OCI-LY1 (cell line): ENCODE measurements at regions not wholly inside any gene's neighbourhood (a gene's known extent, or its start where the extent isn't known, plus 50 kb on each side); places are given as distances from the start of the nearest gene placed in this dataset.

Experiments used
- H2AFZ ChIP-seq: fragments of 200-600 bp; sonication (generic), shearing (Covaris generic); 2 replicates; pipeline ENCODE4 v1.6.0; 2014; ENCODE audit warnings: antibody characterized with exemption, mild to moderate bottlenecking, low read length
- H3F3A ChIP-seq: fragments of 200-600 bp; sonication (generic), shearing (Covaris generic); 2 replicates; pipeline ENCODE4 v1.6.0; 2014; ENCODE audit warnings: mild to moderate bottlenecking, antibody characterized with exemption, low read length, moderate library complexity; ENCODE audit not compliant: insufficient read depth
- H3K27ac ChIP-seq: fragments of 200-600 bp; sonication (generic); 2 replicates; pipeline ENCODE4 v1.5.1; 2014; ENCODE audit warnings: low read length, mixed run types, mild to moderate bottlenecking, low read depth; ENCODE audit not compliant: poor library complexity, severe bottlenecking
- H3K27me3 ChIP-seq: fragments of 200-600 bp; sonication (generic); 2 replicates; pipeline ENCODE4 v1.6.0; 2014; ENCODE audit warnings: antibody characterized with exemption, mild to moderate bottlenecking, low read length, moderate library complexity; ENCODE audit not compliant: insufficient read depth
- H3K36me3 ChIP-seq: fragments of 200-600 bp; sonication (generic); 2 replicates; pipeline ENCODE4 v1.6.1; 2014; ENCODE audit warnings: mild to moderate bottlenecking, antibody characterized with exemption, low read length, moderate library complexity, mixed read lengths; ENCODE audit not compliant: insufficient read depth
- H3K4me1 ChIP-seq: fragments of 200-600 bp; sonication (generic); 2 replicates; pipeline ENCODE4 v1.5.1; 2014; ENCODE audit warnings: mild to moderate bottlenecking, low read length, moderate library complexity; ENCODE audit not compliant: insufficient read depth, severe bottlenecking
- H3K4me2 ChIP-seq: fragments of 200-600 bp; sonication (generic), shearing (Covaris generic); 2 replicates; pipeline ENCODE4 v1.6.1; 2014; ENCODE audit warnings: low read length
- H3K4me3 ChIP-seq: fragments of 200-600 bp; sonication (generic); 2 replicates; pipeline ENCODE4 v1.5.1; 2014; ENCODE audit warnings: low read length, low read depth, mild to moderate bottlenecking, mixed read lengths; ENCODE audit not compliant: poor library complexity, severe bottlenecking
- H3K79me2 ChIP-seq: fragments of 200-600 bp; shearing (Covaris generic); 2 replicates; pipeline ENCODE4 v1.6.1; 2016; ENCODE audit warnings: mixed run types, low read length, mixed read lengths; ENCODE audit not compliant: insufficient read depth
- H3K9ac ChIP-seq: fragments of 200-600 bp; sonication (generic), shearing (Covaris generic); 2 replicates; pipeline ENCODE4 v1.6.1; 2014; ENCODE audit warnings: mild to moderate bottlenecking, low read length, mixed read lengths
- H3K9me2 ChIP-seq: fragments of 200-600 bp; sonication (generic), shearing (Covaris generic); 2 replicates; pipeline ENCODE4 v1.6.1; 2014; ENCODE audit warnings: low read depth, mild to moderate bottlenecking, low read length, mixed read lengths
- H3K9me3 ChIP-seq: fragments of 200-600 bp; shearing (Covaris generic); 2 replicates; pipeline ENCODE4 v1.6.1; 2014; ENCODE audit warnings: low read length, mixed read lengths
- H4K20me1 ChIP-seq: fragments of 200-600 bp; sonication (generic), shearing (Covaris generic); 2 replicates; pipeline ENCODE4 v1.6.0; 2016; ENCODE audit warnings: mild to moderate bottlenecking, low read length; ENCODE audit not compliant: insufficient read depth
- CTCF ChIP-seq: fragments of 200-600 bp; sonication (generic), shearing (Covaris generic); IDR thresholded peaks from 2 replicates; pipeline ENCODE4 v1.5.1; 2017; ENCODE audit warnings: mild to moderate bottlenecking, antibody characterized with exemption, low read length, moderate library complexity, mixed read lengths
- EZH2 ChIP-seq: fragments of 200-600 bp; sonication (generic), shearing (Covaris generic); IDR thresholded peaks from 2 replicates; pipeline ENCODE4 v1.8.0; 2017; ENCODE audit warnings: borderline replicate concordance, mixed run types, mild to moderate bottlenecking, antibody characterized with exemption, low read length, moderate library complexity, mixed read lengths

DNA sequence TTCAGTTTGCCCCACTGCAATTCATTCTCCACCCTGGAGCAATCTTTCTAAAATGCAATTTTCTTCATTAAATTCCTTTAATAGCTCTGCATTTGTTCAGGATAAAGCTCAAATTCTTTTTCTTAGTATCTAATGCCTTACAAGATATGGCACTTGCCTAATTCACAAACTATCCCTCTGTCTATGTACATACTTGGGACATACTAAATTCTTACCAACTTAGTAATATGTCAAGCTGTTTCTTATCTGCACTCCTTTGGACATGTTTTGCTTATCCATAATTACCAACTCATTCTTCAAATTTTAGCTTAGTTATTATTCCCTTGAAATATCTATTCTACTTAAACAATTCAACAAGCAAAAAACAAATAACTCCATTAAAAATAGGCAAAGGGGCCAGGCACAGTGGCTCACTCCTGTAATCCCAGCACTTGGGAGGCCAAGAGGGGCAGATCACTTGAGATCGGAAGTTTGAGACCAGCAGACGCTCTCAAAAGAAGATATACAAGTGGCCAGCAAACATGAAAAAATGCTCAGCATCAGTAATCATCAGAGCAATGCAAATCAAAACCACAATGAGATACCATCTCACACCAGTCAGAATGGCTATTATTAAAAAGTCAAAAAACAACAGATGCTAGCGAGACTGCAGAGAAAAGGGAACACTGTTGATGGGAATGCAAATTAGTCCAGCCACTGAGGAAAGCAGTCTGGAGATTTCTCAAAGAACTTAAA, 96.9 kb downstream of the FAM76B start:
- no peak overlapping the region for H3K27ac ChIP-seq
- no peaks in the 10 kb centered on the region for H3F3A ChIP-seq
- H3K9ac ChIP-seq = no peak overlapping the region
- H3K4me1 ChIP-seq = no peaks in the 10 kb centered on the region
- H3K9me2 ChIP-seq = no peaks in the 10 kb centered on the region
- TF ChIP-seq CTCF (no peak), EZH2 (no peak)
- no peak overlapping the region for H3K4me2 ChIP-seq
- H3K4me3 ChIP-seq = no peak overlapping the region
- no peaks in the 10 kb centered on the region for H3K79me2 ChIP-seq
- no peaks in the 10 kb centered on the region for H3K27me3 ChIP-seq
- no peak overlapping the region for H2AFZ ChIP-seq
- H4K20me1 ChIP-seq = no peaks in the 10 kb centered on the region
- no peaks in the 10 kb centered on the region for H3K36me3 ChIP-seq
- no peaks in the 10 kb centered on the region for H3K9me3 ChIP-seq

DNA sequence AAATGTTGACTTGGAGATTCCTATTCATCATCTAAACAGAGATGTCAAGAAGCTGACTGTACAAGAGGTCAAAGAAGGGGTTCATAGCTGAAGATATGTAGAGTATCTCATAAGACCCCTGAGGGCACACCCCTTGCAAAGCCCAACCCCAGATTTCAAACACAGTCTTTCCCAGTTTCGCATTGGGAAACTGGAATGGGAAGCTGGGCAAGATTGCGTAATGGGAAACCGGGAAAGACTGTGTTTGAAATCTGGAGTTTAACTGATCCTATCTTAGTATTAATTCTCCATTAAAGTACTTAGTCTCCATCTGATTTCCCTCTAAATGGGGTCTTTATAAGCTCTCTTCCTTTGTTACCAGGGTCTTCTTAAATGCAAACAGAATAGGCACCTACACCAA, 99.5 kb downstream of the FAM76B start:
- no peak overlapping the region for H3K9ac ChIP-seq
- no peaks in the 10 kb centered on the region for H3K9me3 ChIP-seq
- H4K20me1 ChIP-seq = no peaks in the 10 kb centered on the region
- no peaks in the 10 kb centered on the region for H3K4me1 ChIP-seq
- no peaks in the 10 kb centered on the region for H3K9me2 ChIP-seq
- no peaks in the 10 kb centered on the region for H3K27me3 ChIP-seq
- H3K4me2 ChIP-seq = no peak overlapping the region
- TF ChIP-seq EZH2 (no peak), CTCF (no peak)
- H3K79me2 ChIP-seq = no peaks in the 10 kb centered on the region
- H3K36me3 ChIP-seq = no peaks in the 10 kb centered on the region
- no peak overlapping the region for H3K4me3 ChIP-seq
- H3F3A ChIP-seq = no peaks in the 10 kb centered on the region
- H2AFZ ChIP-seq = no peak overlapping the region
- no peak overlapping the region for H3K27ac ChIP-seq

DNA sequence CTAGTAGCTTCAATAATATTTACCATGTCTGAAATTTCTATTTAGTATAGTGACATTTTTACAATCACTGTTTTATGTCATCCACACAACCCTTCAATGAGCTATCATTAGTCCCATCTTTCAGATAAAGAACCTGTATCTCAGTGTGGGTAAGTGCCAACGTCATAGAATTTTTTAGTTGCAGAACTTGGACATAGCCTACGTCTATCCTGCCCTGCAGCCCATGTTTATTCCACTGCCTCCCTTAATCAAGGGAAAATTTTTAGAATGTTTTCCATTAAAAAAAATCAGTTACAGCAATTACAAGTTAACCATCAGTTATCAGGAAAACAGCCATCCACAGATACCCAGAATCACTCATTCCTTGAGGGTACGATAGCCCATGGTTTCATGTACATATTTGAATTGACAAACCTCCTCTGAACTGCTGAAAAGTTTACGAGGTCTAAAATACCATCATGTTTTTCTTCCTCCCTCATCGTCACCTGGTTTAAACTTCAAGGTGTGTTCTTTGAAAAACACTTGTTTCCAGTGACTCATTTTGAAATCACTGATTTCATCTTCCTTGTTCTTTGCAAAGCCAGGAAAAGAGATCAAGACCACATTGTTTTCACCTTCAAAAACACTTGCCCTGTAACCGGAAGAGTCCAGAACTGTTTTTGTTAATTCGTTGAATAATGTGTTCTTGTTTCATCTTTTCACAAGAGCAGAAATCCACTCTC, 100.9 kb downstream of the FAM76B start:
- Histone ChIP-seq H2AFZ (no peak overlapping the region), H3K4me3 (no peak overlapping the region), H3F3A (no peaks in the 10 kb centered on the region), H3K79me2 (no peaks in the 10 kb centered on the region), H3K9ac (no peak overlapping the region), H3K4me1 (no peaks in the 10 kb centered on the region), H3K36me3 (no peaks in the 10 kb centered on the region), H3K27me3 (no peaks in the 10 kb centered on the region), H3K9me3 (no peaks in the 10 kb centered on the region), H3K4me2 (no peak overlapping the region), H3K27ac (no peak overlapping the region), H3K9me2 (no peaks in the 10 kb centered on the region), H4K20me1 (no peaks in the 10 kb centered on the region)
- TF ChIP-seq EZH2 (no peak), CTCF (no peak)
